Neural progenitor cell (in vitro differentiated cells): ENCODE measurements at regions not wholly inside any gene's neighbourhood (a gene's known extent, or its start where the extent isn't known, plus 50 kb on each side); places are given as distances from the start of the nearest gene placed in this dataset.

Experiments
- DNase-seq: peaks from one replicate; pipeline ENCODE4 v3.0.0-alpha.2; 2016; ENCODE audit warnings: low spot score
- H2AFZ ChIP-seq: fragments of 200-600 bp; sonication (generic); replicated peaks from 2 replicates; pipeline ENCODE4 v1.6.1; 2016; ENCODE audit warnings: antibody characterized with exemption
- H3F3A ChIP-seq: fragments of 200-600 bp; sonication (generic); 2 replicates; pipeline ENCODE4 v1.6.1; 2016; ENCODE audit warnings: antibody characterized with exemption, low read depth
- H3K27ac ChIP-seq: fragments of 200-600 bp; sonication (generic); 2 replicates; pipeline ENCODE4 v1.5.1; 2016; ENCODE audit warnings: mild to moderate bottlenecking
- H3K27me3 ChIP-seq: fragments of 200-600 bp; sonication (generic); 2 replicates; pipeline ENCODE4 v1.6.1; 2016; ENCODE audit warnings: mild to moderate bottlenecking, moderate library complexity
- H3K36me3 ChIP-seq: fragments of 200-600 bp; sonication (generic); 2 replicates; pipeline ENCODE4 v1.5.1; 2016
- H3K4me1 ChIP-seq: fragments of 200-600 bp; sonication (generic); 2 replicates; pipeline ENCODE4 v1.6.1; 2016; ENCODE audit warnings: mixed run types
- H3K4me2 ChIP-seq: fragments of 200-600 bp; sonication (generic); 2 replicates; pipeline ENCODE4 v1.6.1; 2016
- H3K4me3 ChIP-seq: fragments of 200-600 bp; sonication (generic); 2 replicates; pipeline ENCODE4 v1.5.1; 2016
- H3K79me2 ChIP-seq: fragments of 200-600 bp; sonication (generic); 2 replicates; pipeline ENCODE4 v1.6.1; 2016; ENCODE audit warnings: low read depth
- H3K9ac ChIP-seq: fragments of 200-600 bp; sonication (generic); 2 replicates; pipeline ENCODE4 v1.6.1; 2016
- H3K9me3 ChIP-seq: fragments of 200-600 bp; sonication (generic); 2 replicates; pipeline ENCODE4 v1.5.1; 2016; ENCODE audit warnings: low read depth
- H4K20me1 ChIP-seq: fragments of 200-600 bp; sonication (generic); 2 replicates; pipeline ENCODE4 v1.6.1; 2016; ENCODE audit warnings: low read depth
- H3K27ac Mint-ChIP-seq: 3 replicates; pipeline ENCODE4 v1.8.0; 2021; ENCODE audit warnings: mixed read lengths
- H3K27me3 Mint-ChIP-seq: 2 replicates; pipeline ENCODE4 v1.8.0; 2022; ENCODE audit warnings: low read depth, mild to moderate bottlenecking, inconsistent platforms, moderate library complexity, mixed read lengths; ENCODE audit not compliant: insufficient read depth
- H3K36me3 Mint-ChIP-seq: 3 replicates; pipeline ENCODE4 v1.8.0; 2021; ENCODE audit warnings: mixed read lengths
- H3K4me1 Mint-ChIP-seq: 3 replicates; pipeline ENCODE4 v1.8.0; 2021; ENCODE audit warnings: mixed read lengths
- H3K4me3 Mint-ChIP-seq: 3 replicates; pipeline ENCODE4 v1.8.0; 2021; ENCODE audit warnings: mild to moderate bottlenecking, moderate library complexity, mixed read lengths
- H3K9me3 Mint-ChIP-seq: 3 replicates; pipeline ENCODE4 v1.8.0; 2020; ENCODE audit warnings: mixed read lengths
- CTCF ChIP-seq: fragments of 200-600 bp; sonication (generic); IDR thresholded peaks from 2 replicates; pipeline ENCODE4 v1.5.1; 2017; ENCODE audit warnings: antibody characterized with exemption, mild to moderate bottlenecking
- EZH2 ChIP-seq: fragments of 200-600 bp; sonication (generic); IDR thresholded peaks from 2 replicates; pipeline ENCODE4 v1.6.1; 2017; ENCODE audit warnings: antibody characterized with exemption, mild to moderate bottlenecking, moderate library complexity
- EZH2phosphoT487 ChIP-seq: fragments of 200-600 bp; sonication (generic); IDR thresholded peaks from 2 replicates; pipeline ENCODE4 v1.6.1; 2017; ENCODE audit warnings: antibody characterized with exemption

DNA sequence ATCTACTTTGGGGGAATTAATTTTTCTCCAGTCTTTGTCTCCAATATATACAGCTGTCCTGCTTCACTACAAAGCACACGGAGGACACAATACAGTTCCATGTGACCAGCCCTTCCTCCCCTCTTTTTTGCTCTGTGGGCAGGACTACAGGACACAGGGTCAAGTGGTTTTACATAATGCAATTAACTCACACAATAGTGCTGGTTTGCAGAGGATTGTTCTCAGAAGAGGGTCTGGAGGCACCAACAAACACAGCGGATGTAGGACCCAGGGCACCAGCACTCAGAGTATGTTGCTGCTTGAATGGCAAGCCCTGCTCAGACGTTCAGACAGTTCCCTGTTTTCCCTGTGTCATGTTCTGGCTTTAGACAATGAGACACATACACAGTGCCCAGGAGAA lies 52.0 kb upstream of the NPTX2 start:
- peaks cover 16% of the 10 kb centered on the region for H3K27me3 Mint-ChIP-seq
- H3K4me3 Mint-ChIP-seq: no peak overlapping the region

DNA sequence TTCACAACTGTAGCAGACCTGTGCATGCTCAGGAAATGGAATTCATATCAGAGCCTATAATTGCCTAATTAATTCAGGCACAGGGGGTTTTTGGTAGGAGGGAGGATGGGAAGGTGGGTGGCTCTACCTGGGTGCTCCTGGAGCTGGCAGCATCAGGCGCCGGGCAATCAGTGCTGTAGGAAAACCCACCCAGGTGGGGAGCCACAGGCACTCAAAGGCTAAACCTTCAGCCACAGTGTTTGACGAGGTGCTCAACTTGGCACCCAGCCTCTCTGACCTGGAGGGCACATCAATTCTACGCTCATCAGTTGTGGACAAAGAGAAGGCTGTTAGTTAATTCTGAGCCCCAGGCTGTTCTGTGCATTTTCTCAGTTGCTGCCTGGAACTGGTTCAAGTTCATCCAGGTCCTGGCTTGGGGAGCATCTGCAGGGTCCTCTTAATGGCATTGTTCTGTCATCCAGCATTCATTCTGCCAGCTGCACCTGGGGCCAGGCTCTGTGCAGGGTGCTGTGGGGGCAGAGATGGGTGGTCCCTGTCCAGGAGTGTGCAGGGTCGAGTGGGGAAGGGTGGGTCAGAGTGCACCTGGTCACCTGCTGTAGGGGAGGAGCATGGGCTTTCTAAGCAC lies 54.1 kb upstream of the NPTX2 start:
- Mint-ChIP-seq H3K27me3 (peaks cover 15% of the 10 kb centered on the region), H3K9me3 (peaks cover 14% of the 10 kb centered on the region)
- peaks cover 10% of the 10 kb centered on the region for H3F3A ChIP-seq

More for the DNA sequence above, 52.0 kb upstream of the NPTX2 start:
- no peaks in the 10 kb centered on the region for H3K36me3 Mint-ChIP-seq
- H3K27me3 ChIP-seq: no peaks in the 10 kb centered on the region
- H2AFZ ChIP-seq: no peak overlapping the region
- H3K9me3 ChIP-seq: no peaks in the 10 kb centered on the region
- no peak overlapping the region for H3K9ac ChIP-seq
- H3K4me3 ChIP-seq: no peak overlapping the region
- H3K36me3 ChIP-seq: no peaks in the 10 kb centered on the region
- DNase-seq: peak; percentile 58
- H3K27ac ChIP-seq: no peak overlapping the region
- TF ChIP-seq EZH2 (no peak), CTCF (no peak), EZH2phosphoT487 (no peak)
- no peak overlapping the region for H3K27ac Mint-ChIP-seq
- H4K20me1 ChIP-seq: no peaks in the 10 kb centered on the region
- peaks cover 14% of the 10 kb centered on the region for H3K9me3 Mint-ChIP-seq
- peaks cover 10% of the 10 kb centered on the region for H3F3A ChIP-seq
- peaks cover 22% of the 10 kb centered on the region for H3K4me1 Mint-ChIP-seq
- no peaks in the 10 kb centered on the region for H3K4me1 ChIP-seq
- peak overlapping the region; percentile 49 for H3K4me2 ChIP-seq
- H3K79me2 ChIP-seq: no peaks in the 10 kb centered on the region

GRCh38 chr7:98562381-98562823 lies 54.7 kb upstream of the NPTX2 start:
- no peak overlapping the region for H3K27ac ChIP-seq
- H3K27ac Mint-ChIP-seq: no peak overlapping the region
- no peaks in the 10 kb centered on the region for H3K79me2 ChIP-seq
- H3K9me3 ChIP-seq: no peaks in the 10 kb centered on the region
- no peaks in the 10 kb centered on the region for H3K27me3 ChIP-seq
- H3K36me3 Mint-ChIP-seq: no peaks in the 10 kb centered on the region
- H3F3A ChIP-seq: peaks cover 10% of the 10 kb centered on the region
- H4K20me1 ChIP-seq: no peaks in the 10 kb centered on the region
- TF ChIP-seq EZH2phosphoT487: no peak
- no peak for TF ChIP-seq EZH2
- no peak for TF ChIP-seq CTCF
- H2AFZ ChIP-seq: no peak overlapping the region
- no peaks in the 10 kb centered on the region for H3K4me1 ChIP-seq
- H3K4me1 Mint-ChIP-seq: peaks cover 17% of the 10 kb centered on the region
- H3K4me3 Mint-ChIP-seq: no peak overlapping the region
- H3K9ac ChIP-seq: no peak overlapping the region
- H3K36me3 ChIP-seq: no peaks in the 10 kb centered on the region
- peaks cover 16% of the 10 kb centered on the region for H3K27me3 Mint-ChIP-seq
- no peak overlapping the region for H3K4me2 ChIP-seq
- DNase-seq: no peak
- H3K9me3 Mint-ChIP-seq: peaks cover 14% of the 10 kb centered on the region
- no peak overlapping the region for H3K4me3 ChIP-seq

More for the DNA sequence above, 54.1 kb upstream of the NPTX2 start:
- no peak for DNase-seq
- Histone ChIP-seq H3K9ac (no peak overlapping the region), H3K4me3 (no peak overlapping the region), H4K20me1 (no peaks in the 10 kb centered on the region), H3K4me2 (no peak overlapping the region), H3K27me3 (no peaks in the 10 kb centered on the region), H3K27ac (no peak overlapping the region), H3K4me1 (no peaks in the 10 kb centered on the region), H3K9me3 (no peaks in the 10 kb centered on the region), H3K79me2 (no peaks in the 10 kb centered on the region), H3K36me3 (no peaks in the 10 kb centered on the region), H2AFZ (no peak overlapping the region)
- Mint-ChIP-seq H3K36me3 (no peaks in the 10 kb centered on the region), H3K4me3 (peak overlapping the region; percentile 31), H3K27ac (no peak overlapping the region), H3K4me1 (peaks cover 19% of the 10 kb centered on the region)
- no peak for TF ChIP-seq EZH2
- TF ChIP-seq CTCF: no peak
- TF ChIP-seq EZH2phosphoT487: no peak
